ENCODE measurements at regions not wholly inside any gene's neighbourhood (a gene's known extent, or its start where the extent isn't known, plus 50 kb on each side); places are given as distances from the start of the nearest gene placed in this dataset.
A peak's percentile ranks its signal among the peaks of the same experiment; 100 is the strongest.
"Not testable (repeated sequence)": the region's sequence is repeated elsewhere in the genome, so short reads cannot be mapped to it uniquely, and the experiment has no call there.

DNA sequence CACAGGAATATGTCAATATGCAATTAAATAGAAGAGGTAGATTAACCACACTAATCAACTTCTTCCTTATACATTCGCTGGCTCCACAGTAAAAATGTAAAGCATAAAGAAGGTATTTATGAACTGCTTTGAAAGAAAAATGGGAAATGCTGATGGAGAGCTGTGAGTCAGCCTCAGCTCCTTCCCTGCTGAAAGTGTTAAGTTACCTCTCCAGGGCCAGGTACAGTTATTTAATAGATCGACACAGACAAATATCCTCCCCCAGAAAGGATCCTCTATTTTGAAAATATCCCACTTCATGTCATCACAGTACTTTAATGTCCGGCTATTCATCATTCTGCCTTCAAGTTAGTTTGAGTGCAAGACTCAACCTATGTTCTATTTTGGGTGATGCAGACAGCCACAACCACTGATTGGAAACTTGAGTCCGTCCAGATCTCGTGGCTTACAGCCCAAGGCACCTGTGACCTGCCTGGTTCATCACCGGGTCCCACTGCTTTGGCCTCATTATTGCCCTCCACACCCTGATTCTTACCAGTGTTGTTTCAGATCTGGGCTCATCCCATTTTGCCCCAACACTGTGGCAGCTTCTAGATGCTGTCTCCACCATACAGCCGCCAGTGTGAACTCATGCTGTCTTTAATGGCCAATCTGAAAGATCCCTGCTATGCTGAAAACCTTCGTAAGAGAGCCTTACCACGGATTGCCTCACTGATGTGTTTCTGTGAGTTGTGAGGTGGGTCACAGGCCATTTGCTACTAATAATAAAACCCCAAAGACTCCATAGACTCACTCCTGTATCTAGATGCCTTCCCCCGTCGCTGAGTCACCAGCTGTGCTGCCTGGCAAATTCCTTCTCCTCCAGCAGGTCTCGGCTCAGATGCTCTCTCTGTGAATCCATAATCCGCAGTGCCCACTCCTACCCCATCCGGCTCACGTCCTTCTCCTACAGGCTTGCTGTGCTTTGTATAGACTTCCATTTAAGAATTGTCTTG lies 56.2 kb upstream of the DDAH1 start:
- peak in 1 of 42 donors; percentile 8 for DNase-seq

DNA sequence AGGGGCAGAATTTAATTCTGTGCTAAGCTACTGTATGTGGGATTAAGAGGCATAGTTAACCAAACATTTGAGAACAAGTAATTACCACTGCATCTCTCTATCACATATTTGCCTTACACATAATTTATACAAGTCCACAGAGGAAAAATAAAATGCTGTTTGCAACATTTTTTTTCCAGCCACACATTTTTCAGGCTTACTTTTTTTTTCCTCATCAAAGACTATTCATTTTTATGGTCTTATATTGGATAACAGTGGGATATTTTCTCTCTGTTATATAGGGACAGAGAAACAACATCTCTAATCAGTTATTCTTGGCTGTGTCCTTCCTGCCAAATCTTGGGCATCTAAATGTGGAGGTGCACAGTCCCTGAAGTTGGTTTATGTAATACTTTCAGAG lies 57.5 kb upstream of the DDAH1 start:
- not testable (repeated sequence) for DNase-seq

More for the DNA sequence above, 56.2 kb upstream of the DDAH1 start:
- intact Hi-C loops (cut with DNase I): not testable (repeated sequence)

DNA sequence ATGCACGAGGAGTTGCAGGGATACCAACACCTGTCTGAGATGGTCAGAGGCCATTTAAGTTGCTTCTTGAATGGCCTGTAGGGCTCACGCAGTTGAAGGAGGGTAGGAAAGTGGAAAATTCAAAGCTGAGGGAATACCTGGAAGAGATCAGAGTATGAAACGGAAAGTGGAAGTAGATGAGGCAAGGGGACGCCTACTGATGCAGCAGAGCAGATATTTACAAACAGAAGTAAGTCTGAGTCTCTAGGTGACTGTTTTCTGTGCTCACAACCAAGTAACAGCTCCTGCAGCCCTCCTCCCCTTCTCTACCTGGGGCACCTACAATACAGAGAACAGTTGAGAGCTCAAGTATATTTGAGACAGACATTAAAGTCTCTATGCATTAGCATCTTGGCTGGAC lies 57.5 kb upstream of the CCN1 start:
- intact Hi-C loops (cut with DNase I); DNase-seq: not testable (repeated sequence)

More for the DNA sequence above, 57.5 kb upstream of the DDAH1 start:
- intact Hi-C loops (cut with DNase I): not testable (repeated sequence)

DNA sequence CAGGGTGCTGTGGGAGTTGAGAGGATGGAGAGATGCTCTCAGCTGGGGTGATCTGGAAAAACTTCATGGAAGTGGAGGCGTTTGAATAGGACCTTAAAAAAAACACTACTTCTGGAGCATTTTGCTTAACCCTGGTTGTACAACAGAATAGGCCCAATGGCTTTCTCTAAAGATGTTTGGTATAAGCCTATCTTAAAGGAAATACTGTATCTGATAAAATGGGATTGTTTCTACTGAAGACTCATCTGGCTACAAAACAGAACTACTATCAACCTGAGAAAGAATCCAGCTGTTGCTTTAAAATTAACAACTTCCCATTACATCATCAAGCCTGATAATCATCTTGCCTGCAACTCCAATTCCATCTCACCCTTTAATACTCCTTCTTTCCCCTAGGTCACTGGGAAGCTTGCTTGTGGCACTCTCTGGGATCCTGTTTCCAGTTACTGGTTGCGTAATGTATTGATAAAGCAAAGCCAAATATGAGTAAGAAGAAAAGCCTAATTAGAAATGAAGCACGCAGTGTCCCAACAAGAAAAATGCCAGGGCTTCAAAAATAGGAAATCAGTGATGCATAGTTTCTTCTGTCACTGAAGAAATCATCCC lies 56.2 kb upstream of the CCN1 start:
- intact Hi-C loops (cut with DNase I); DNase-seq: not testable (repeated sequence)

DNA sequence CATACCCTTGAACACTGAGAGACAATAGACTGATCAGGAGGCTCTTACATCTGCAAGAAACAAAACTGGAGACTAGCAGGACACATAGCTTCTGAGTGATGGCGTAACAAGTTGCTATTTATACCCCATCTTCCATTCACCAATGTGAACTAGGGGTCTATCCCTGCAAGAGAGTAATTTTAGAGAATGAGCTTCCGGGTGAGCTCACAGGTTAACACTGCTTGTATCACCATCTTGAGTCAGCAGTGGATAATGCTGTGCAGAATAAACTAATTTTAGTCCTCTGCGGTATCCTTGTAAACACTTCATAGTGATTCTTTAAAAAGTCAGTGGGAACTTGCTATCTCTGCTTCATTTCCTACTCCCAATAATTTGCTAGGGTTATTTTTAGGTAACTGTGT lies 55.0 kb upstream of the CCN1 start:
- DNase-seq; intact Hi-C loops (cut with DNase I): not testable (repeated sequence)

DNA sequence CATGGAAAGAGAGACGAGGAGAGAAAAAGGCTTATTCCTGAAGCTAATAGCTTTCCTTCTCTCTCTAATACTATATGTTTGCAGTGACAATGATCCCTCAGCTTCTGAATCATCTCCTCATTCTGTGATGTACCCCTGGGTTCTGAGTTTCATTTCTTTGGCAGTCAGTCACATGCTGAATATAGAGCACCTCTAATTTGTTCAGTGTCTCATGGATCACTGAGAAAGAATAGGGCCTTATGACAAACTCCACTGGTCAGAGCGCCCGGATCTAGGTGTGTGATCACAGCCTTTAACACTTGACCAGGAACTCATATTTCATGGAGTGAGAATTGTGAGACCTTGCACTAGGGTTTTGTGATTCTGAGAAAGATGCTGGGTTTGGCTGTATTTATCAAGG lies 54.3 kb upstream of the CCN1 start:
- intact Hi-C loops (cut with DNase I); DNase-seq: not testable (repeated sequence)

DNA sequence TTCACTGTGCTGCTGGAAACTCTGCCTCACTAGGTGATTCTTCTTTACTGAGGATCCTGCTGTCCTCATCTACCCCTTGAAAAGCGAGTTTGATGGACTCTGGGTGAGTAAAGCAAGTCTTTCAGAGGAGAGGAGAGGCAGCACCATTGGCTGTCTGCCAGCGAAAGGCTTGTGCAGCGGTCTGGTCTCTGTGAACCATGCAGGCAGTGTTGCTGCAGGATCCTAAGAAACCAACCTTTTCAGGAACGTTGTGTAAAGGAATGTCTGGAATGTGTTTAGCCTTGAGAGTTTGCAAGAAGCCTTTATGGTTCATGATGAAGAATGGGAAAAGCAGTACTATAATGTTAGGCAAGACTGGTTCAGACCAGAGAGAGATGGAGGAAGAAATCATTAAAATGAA lies 53.4 kb upstream of the CCN1 start:
- DNase-seq: peak; percentile 4 to 77 (median 52)
- intact Hi-C loops (cut with DNase I): not testable (repeated sequence)
